ENCODE measurements at regions not wholly inside any gene's neighbourhood (a gene's known extent, or its start where the extent isn't known, plus 50 kb on each side); places are given as distances from the start of the nearest gene placed in this dataset.

GRCh38 chr4:57344296-57344695, 234.1 kb upstream of the IGFBP7 start:
- TF ChIP-seq CTCF (conservative IDR thresholded peaks at IDR 0.05 in 1 of 2, IDR thresholded peaks at IDR 0.05 in 1 of 2; ENCODE audit: extremely low read depth in 1 of 2, insufficient read depth in 1 of 2, low read depth in 1 of 2, low read length in 2 of 2) (no peak), EZH2 (IDR thresholded peaks at IDR 0.05; ENCODE audit: borderline replicate concordance, low read length) (no peak)
